SK-N-SH (cell line): ENCODE measurements at regions not wholly inside any gene's neighbourhood (a gene's known extent, or its start where the extent isn't known, plus 50 kb on each side); places are given as distances from the start of the nearest gene placed in this dataset.

ENCODE experiments used
- CHD2 ChIP-seq: fragments of 150-350 bp; IDR thresholded peaks from 2 replicates; pipeline ENCODE4 v1.6.1; 2018; ENCODE audit warnings: low read length; ENCODE audit not compliant: partially characterized antibody
- CTCF ChIP-seq: fragments of 200-600 bp; sonication (generic); IDR thresholded peaks from 2 replicates; pipeline ENCODE4 v1.6.1; 2017; ENCODE audit warnings: antibody characterized with exemption, mild to moderate bottlenecking, moderate library complexity
- GABPA ChIP-seq: IDR thresholded peaks from 2 replicates; pipeline ENCODE4 v1.4.0; 2012; ENCODE audit warnings: low read depth, mild to moderate bottlenecking
- POLR2AphosphoS5 ChIP-seq: IDR thresholded peaks from 2 replicates; pipeline ENCODE4 v1.6.1; 2012; ENCODE audit warnings: low read depth, low read length
- RFX5 ChIP-seq: IDR thresholded peaks from 2 replicates; pipeline ENCODE4 v1.6.1; 2012; ENCODE audit warnings: mild to moderate bottlenecking, improper control_type of control experiment, low read length
- SMC3 ChIP-seq: IDR thresholded peaks from 2 replicates; pipeline ENCODE4 v1.6.1; 2012; ENCODE audit warnings: low read depth, low read length, improper control_type of control experiment
- TAF1 ChIP-seq: IDR thresholded peaks from 2 replicates; pipeline ENCODE4 v1.6.1; 2012; ENCODE audit warnings: low read depth, mild to moderate bottlenecking, low read length, moderate library complexity, borderline replicate concordance
- YY1 ChIP-seq: IDR thresholded peaks from 2 replicates; pipeline ENCODE4 v1.4.0; 2012; ENCODE audit warnings: low read depth, mild to moderate bottlenecking

- TF ChIP-seq CTCF (no peak), RFX5 (no peak), SMC3 (no peak), POLR2AphosphoS5 (no peak), GABPA (no peak), TAF1 (no peak), CHD2 (no peak), YY1 (no peak)
Observed at GRCh38 chr4:23500894-23501449, 388.9 kb downstream of the PPARGC1A start.
